ENCODE measurements at regions not wholly inside any gene's neighbourhood (a gene's known extent, or its start where the extent isn't known, plus 50 kb on each side); places are given as distances from the start of the nearest gene placed in this dataset.
"Not testable (repeated sequence)": the region's sequence is repeated elsewhere in the genome, so short reads cannot be mapped to it uniquely, and the experiment has no call there.

DNA sequence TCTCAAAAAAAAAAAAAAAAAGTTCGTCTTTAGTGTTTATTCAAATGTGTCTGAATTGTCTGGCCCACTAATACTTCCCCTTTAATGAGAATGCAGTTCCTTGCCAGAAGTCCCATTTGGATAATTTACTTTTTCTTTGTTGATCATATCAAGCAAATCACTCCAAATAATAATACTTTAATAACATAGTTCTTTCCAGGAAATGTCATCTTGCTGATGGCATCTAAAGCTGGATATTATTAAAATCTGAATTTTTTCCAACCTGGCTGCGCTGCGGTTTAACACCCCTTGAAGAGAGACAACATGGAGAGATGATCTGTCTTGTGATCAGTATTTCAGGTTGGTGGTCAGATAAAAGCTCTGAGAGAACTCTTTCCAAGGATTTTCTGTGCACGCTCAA is 111.2 kb upstream of the CNKSR3 start:
- TF ChIP-seq, protein P1, sequence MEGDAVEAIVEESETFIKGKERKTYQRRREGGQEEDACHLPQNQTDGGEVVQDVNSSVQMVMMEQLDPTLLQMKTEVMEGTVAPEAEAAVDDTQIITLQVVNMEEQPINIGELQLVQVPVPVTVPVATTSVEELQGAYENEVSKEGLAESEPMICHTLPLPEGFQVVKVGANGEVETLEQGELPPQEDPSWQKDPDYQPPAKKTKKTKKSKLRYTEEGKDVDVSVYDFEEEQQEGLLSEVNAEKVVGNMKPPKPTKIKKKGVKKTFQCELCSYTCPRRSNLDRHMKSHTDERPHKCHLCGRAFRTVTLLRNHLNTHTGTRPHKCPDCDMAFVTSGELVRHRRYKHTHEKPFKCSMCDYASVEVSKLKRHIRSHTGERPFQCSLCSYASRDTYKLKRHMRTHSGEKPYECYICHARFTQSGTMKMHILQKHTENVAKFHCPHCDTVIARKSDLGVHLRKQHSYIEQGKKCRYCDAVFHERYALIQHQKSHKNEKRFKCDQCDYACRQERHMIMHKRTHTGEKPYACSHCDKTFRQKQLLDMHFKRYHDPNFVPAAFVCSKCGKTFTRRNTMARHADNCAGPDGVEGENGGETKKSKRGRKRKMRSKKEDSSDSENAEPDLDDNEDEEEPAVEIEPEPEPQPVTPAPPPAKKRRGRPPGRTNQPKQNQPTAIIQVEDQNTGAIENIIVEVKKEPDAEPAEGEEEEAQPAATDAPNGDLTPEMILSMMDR (IDR thresholded peaks at IDR 0.05; ENCODE audit: low read depth, low read length, missing control alignments) = no peak
- no peak for DNase-seq (ENCODE audit: low read depth)
- in situ Hi-C loops (cut with HindIII; ENCODE audit: low sequenced_read_pairs) = no loop called here
- no peak overlapping the region for H3K4me3 ChIP-seq (ENCODE audit: low read depth, low read length)

DNA sequence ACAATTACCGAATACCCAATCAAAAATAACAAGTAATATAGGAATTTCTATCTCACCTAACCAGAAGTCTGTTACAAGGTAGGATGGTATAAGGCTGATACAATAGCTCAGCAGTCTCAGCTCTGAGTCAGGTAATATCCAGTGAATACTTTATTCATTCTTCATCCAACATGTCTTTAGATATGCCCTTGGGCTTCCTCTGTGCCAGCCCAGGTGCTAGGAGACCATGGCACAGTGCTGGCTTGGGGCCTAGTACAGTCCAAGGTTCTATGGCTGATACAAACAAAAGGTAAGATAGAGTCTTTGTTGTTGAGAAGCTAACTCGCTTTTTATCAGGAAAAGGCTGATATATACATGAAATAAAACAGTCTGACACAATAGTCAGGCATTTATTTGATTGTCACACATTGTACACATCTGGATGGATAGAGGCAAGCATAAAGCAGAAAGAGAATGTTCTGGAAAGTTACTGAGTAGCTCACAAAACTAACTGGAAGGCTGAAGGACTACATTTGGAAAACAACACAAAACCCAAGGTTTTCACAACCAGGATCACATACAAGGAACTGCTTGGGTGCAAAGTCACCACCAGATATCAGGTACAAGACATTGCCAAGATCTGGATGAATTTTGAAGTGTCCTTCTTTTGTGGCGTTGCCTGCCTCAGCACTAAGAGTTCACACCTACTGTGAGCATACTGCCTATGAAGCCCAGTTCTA is 110.4 kb upstream of the SCAF8 start:
- in situ Hi-C loops (cut with HindIII; ENCODE audit: low sequenced_read_pairs) = no loop called here
- H3K4me3 ChIP-seq (ENCODE audit: low read depth, low read length) = no peak overlapping the region
- TF ChIP-seq, protein P1 (IDR thresholded peaks at IDR 0.05; ENCODE audit: low read depth, low read length, missing control alignments) = no peak
- no peak for DNase-seq (ENCODE audit: low read depth)

DNA sequence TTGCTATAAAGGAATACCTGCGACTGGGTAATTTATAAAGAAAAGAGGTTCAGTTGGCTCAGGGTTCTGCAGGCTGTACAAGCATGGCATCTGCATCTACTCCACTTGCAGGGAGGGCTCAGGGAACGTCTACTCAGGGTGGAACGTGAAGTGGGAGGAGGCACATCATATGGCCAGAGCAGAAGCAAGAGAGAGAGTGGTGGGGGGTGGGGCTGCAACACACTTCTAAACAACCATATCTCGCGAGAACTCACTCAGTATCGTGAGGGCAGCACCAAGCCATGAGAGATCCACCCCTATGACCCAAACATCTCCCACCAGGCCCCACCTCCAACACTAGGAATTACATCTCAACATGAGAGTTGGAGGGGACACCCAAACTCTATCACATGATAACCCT is 109.8 kb upstream of the SCAF8 start:
- no peak for DNase-seq (ENCODE audit: low read depth)
- no peak overlapping the region for H3K4me3 ChIP-seq (ENCODE audit: low read depth, low read length)
- in situ Hi-C loops (cut with HindIII; ENCODE audit: low sequenced_read_pairs) = no loop called here
- TF ChIP-seq, protein P1 (IDR thresholded peaks at IDR 0.05; ENCODE audit: low read depth, low read length, missing control alignments) = no peak

DNA sequence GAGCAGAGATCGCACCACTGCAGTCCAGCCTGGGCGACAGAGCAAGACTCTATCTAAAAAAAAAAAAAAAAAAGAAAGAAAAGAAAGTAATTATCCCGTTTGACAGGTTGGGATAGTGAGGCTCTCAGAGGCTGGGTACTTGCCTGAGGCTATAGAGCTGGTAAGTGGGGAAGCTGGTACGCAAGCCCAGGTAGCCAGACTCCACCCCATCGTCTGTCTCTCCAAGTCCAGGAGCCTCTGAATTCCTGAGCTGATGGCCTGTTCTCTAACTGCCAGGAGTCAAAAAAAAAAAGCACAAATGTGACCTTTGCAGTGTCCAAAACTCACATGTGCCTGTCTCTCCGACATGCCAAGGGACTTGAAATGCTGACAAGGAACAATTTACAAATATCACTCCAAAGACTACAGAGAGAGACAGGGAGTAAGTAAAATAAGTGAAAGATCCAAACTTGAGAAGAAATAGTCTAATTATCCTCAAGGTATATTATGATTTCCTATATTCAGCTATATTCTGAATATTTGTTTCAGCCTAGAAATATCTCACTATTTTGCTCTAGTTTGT is 109.1 kb upstream of the SCAF8 start:
- DNase-seq (ENCODE audit: low read depth) = no peak
- TF ChIP-seq, protein P1 (IDR thresholded peaks at IDR 0.05; ENCODE audit: low read depth, low read length, missing control alignments) = no peak
- no peak overlapping the region for H3K4me3 ChIP-seq (ENCODE audit: low read depth, low read length)
- in situ Hi-C loops (cut with HindIII; ENCODE audit: low sequenced_read_pairs) = no loop called here

DNA sequence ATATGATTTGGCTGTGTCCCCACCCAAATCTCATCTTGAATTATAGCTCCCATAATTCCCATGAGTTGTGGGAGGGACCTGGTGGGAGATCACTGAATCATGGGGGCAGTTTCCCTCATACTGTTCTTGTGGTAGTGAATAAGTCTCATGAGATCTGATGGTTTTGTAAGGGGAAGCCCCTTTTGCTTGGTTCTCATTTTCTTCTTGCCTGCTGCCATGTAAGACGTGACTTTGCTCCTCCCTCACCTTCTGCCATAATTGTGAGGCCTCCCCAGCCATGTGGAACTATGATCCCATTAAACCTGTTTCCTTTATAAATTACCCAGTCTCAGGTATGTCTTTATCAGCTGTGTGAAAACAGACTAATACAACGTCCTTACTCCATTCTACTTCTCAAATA is 108.5 kb upstream of the SCAF8 start:
- H3K4me3 ChIP-seq (ENCODE audit: low read depth, low read length); in situ Hi-C loops (cut with HindIII; ENCODE audit: low sequenced_read_pairs); DNase-seq (ENCODE audit: low read depth): not testable (repeated sequence)

DNA sequence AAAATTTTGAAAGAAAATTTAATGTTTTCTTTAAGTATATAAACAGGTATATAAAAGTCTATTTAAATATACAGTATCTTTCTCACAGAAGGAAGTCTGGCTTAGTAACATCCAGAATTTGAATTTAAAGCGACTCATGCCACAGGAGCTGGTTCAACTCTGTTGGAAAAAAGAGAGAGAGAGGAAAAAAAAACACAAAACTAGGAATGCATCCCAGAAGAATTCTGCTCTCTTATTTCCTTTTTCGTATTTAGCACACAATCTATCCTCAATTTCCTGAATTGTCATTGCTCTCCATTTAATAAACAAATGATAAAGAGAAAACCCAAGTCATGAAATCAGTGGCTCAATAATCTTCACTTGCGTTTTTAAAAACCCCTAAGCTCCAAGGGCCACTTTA is 107.5 kb upstream of the SCAF8 start:
- in situ Hi-C loops (cut with HindIII; ENCODE audit: low sequenced_read_pairs) = no loop called here
- no peak overlapping the region for H3K4me3 ChIP-seq (ENCODE audit: low read depth, low read length)
- TF ChIP-seq, protein P1 (IDR thresholded peaks at IDR 0.05; ENCODE audit: low read depth, low read length, missing control alignments) = no peak
- DNase-seq (ENCODE audit: low read depth) = no peak

DNA sequence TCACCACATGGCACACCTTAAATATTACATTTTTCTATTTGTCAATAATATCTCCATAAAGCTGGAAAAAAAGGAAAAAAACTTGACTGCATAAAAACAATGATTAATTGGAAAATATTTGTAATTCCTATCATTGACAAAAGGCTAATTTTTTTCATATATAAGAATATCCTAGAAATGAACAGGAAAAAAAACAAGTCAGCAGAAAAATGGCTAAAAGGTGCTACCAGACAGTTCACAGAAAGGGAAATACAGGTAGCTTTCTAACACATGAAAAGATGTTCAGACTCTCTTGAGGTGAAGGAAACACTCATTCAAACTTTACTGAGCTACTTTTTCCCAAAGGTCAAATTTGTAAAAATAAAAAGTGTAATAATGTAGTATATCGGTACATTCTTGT is 104.1 kb upstream of the SCAF8 start:
- H3K4me3 ChIP-seq (ENCODE audit: low read depth, low read length) = no peak overlapping the region
- in situ Hi-C loops (cut with HindIII; ENCODE audit: low sequenced_read_pairs) = no loop called here
- no peak for DNase-seq (ENCODE audit: low read depth)
- TF ChIP-seq, protein P1 (IDR thresholded peaks at IDR 0.05; ENCODE audit: low read depth, low read length, missing control alignments) = no peak

Measured in astrocyte of the cerebellum (primary cell).